OCI-LY3 (cell line): ENCODE measurements at regions not wholly inside any gene's neighbourhood (a gene's known extent, or its start where the extent isn't known, plus 50 kb on each side); places are given as distances from the start of the nearest gene placed in this dataset.

Source experiments
- H2AFZ ChIP-seq: fragments of 200-600, 300-600 bp; shearing (Covaris generic); 2 replicates; pipeline ENCODE4 v1.6.0; 2014; ENCODE audit warnings: antibody characterized with exemption, low read depth, low read length
- H3K27ac ChIP-seq: fragments of 200-600, 300-600 bp; sonication (generic); 2 replicates; pipeline ENCODE4 v1.5.1; 2014; ENCODE audit warnings: mild to moderate bottlenecking, low read length, moderate library complexity, mixed read lengths
- H3K27me3 ChIP-seq: fragments of 200-600, 300-600 bp; sonication (generic); 2 replicates; pipeline ENCODE4 v1.6.1; 2014; ENCODE audit warnings: low read depth, low read length, mixed read lengths
- H3K36me3 ChIP-seq: fragments of 200-600, 300-600 bp; sonication (generic); replicated peaks from 2 replicates; pipeline ENCODE3; 2014; ENCODE audit warnings: low read depth, low read length, mixed read lengths
- H3K4me1 ChIP-seq: fragments of 300-600, 200-600 bp; sonication (generic); 2 replicates; pipeline ENCODE4 v1.6.1; 2014; ENCODE audit warnings: low read length, mixed read lengths
- H3K4me2 ChIP-seq: fragments of 200-600, 300-600 bp; sonication (generic); 2 replicates; pipeline ENCODE4 v1.6.1; 2014; ENCODE audit warnings: low read length, mixed read lengths
- H3K4me3 ChIP-seq: fragments of 300-600, 200-600 bp; sonication (generic); 2 replicates; pipeline ENCODE4 v1.5.1; 2014; ENCODE audit warnings: antibody characterized with exemption, mild to moderate bottlenecking, low read length, moderate library complexity
- H3K79me2 ChIP-seq: fragments of 300-600, 200-600 bp; shearing (Covaris generic); 2 replicates; pipeline ENCODE4 v1.6.1; 2014; ENCODE audit warnings: mild to moderate bottlenecking, low read length, mixed read lengths
- H3K9ac ChIP-seq: fragments of 300-600, 200-600 bp; shearing (Covaris generic); 2 replicates; pipeline ENCODE4 v1.6.0; 2014; ENCODE audit warnings: mild to moderate bottlenecking, low read length, moderate library complexity
- H3K9me3 ChIP-seq: fragments of 200-600, 300-600 bp; shearing (Covaris generic); 2 replicates; pipeline ENCODE4 v1.6.1; 2014; ENCODE audit warnings: low read length, mixed read lengths; ENCODE audit not compliant: insufficient read depth
- H4K20me1 ChIP-seq: fragments of 200-600, 300-600 bp; sonication (generic); 2 replicates; pipeline ENCODE4 v1.6.1; 2016; ENCODE audit warnings: low read length, mixed read lengths; ENCODE audit not compliant: insufficient read depth
- CTCF ChIP-seq: fragments of 200-600, 300-600 bp; sonication (generic); IDR thresholded peaks from 2 replicates; pipeline ENCODE4 v1.5.1; 2014; ENCODE audit warnings: antibody characterized with exemption, low read length, low read depth
- EZH2phosphoT487 ChIP-seq: fragments of 200-600 bp; shearing (Covaris generic); IDR thresholded peaks from 2 replicates; pipeline ENCODE4 v1.6.1; 2018; ENCODE audit warnings: antibody characterized with exemption, mixed run types, low read depth

DNA sequence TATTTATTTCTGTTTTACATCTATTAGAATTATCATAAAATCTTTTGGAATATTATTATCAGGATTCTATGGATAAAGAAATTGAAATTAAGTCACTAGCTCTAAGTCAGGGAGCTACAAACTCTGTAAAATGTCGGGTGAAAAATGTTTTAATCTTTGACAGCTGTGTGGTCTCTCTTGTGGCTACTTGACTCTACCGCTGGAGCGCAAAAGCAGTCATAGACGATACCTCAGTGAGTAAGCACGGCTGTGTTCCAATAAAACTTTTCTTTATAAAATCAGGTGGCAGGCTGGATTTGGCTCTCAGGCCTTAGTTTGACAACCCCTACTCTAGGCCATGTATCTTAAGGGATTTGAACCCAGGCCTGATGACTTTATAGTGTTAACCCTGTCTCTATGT is 88.5 kb upstream of the PFN2 start:
- Histone ChIP-seq H3K4me1 (no peaks in the 10 kb centered on the region), H3K4me2 (no peak overlapping the region), H3K27me3 (no peaks in the 10 kb centered on the region), H2AFZ (no peak overlapping the region), H3K36me3 (no peaks in the 10 kb centered on the region), H3K4me3 (no peak overlapping the region), H4K20me1 (no peaks in the 10 kb centered on the region), H3K9me3 (no peaks in the 10 kb centered on the region), H3K79me2 (no peaks in the 10 kb centered on the region), H3K9ac (no peak overlapping the region), H3K27ac (no peak overlapping the region)
- no peak for TF ChIP-seq CTCF

DNA sequence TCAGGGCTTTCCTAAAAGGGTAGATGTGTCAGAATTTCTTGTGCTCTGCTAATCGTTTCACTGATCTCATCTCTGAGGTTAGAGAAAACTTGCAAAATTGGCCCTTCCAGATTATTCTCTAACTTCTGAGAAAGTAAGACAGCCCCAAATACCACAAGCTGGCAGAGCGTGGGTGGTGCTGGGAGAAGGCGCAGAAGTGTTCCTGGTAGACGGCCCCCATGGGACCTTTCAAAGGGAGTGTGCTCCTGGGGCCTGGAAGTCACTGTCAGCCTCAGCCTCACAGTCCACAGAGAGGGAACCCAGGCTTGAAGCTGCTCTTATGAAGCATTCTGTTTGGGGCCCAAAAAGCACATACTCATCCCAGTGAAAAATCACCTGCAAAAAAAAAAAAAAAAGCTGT is 86.5 kb upstream of the PFN2 start:
- H3K9ac ChIP-seq = no peak overlapping the region
- H4K20me1 ChIP-seq = no peaks in the 10 kb centered on the region
- H3K36me3 ChIP-seq = no peaks in the 10 kb centered on the region
- H3K27ac ChIP-seq = no peak overlapping the region
- H3K27me3 ChIP-seq = no peaks in the 10 kb centered on the region
- H3K4me2 ChIP-seq = no peak overlapping the region
- H2AFZ ChIP-seq = no peak overlapping the region
- H3K79me2 ChIP-seq = no peaks in the 10 kb centered on the region
- no peak for TF ChIP-seq CTCF
- no peak for TF ChIP-seq EZH2phosphoT487
- no peaks in the 10 kb centered on the region for H3K4me1 ChIP-seq
- no peaks in the 10 kb centered on the region for H3K9me3 ChIP-seq
- no peak overlapping the region for H3K4me3 ChIP-seq

DNA sequence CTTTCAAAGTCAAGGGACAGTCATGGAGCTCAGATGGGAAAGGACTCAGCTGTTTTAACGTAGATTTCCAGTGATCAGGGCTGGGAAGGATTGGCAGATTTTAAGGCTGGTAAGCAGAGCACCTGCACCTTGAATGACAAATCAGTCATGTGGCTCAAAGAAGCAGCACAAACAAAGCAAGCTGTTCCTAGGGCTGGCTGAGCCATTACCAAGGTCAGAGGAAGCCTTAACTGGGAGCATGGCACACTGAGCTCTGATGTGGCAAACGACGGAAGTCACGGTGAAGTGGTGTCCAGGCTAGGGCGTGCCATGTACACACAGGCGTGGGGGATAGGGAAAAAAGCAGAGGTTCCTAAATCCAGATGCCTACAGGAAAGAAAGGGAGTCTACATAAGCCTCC is 84.6 kb upstream of the PFN2 start:
- Histone ChIP-seq H3K27me3 (no peaks in the 10 kb centered on the region), H3K36me3 (no peaks in the 10 kb centered on the region), H3K27ac (no peak overlapping the region), H4K20me1 (no peaks in the 10 kb centered on the region), H3K4me1 (no peaks in the 10 kb centered on the region), H3K9me3 (no peaks in the 10 kb centered on the region), H3K9ac (no peak overlapping the region), H3K79me2 (no peaks in the 10 kb centered on the region), H3K4me3 (no peak overlapping the region), H3K4me2 (no peak overlapping the region), H2AFZ (no peak overlapping the region)
- TF ChIP-seq CTCF = no peak
- TF ChIP-seq EZH2phosphoT487 = no peak

DNA sequence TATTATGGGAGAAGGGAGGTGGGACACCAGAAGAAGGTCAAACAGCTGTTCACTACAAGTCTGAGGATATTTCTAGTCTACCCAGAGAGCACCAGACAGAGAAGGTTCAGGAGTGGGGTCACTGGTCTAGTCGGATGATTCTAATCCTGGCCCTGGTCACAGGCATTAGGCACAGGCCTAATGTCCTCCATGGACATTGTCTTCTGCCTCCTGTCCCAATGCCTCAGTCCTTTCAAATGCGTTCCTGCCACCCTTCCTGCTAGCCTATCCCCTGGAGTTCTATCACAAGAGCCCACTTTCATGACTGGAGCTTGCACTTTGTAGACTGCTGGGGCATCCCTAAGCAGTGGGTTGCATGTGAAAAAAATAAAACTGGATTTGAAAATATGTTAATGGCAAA is 83.9 kb upstream of the PFN2 start:
- Histone ChIP-seq H3K36me3 (no peaks in the 10 kb centered on the region), H3K9ac (no peak overlapping the region), H2AFZ (no peak overlapping the region), H3K79me2 (no peaks in the 10 kb centered on the region), H3K9me3 (no peaks in the 10 kb centered on the region), H3K4me1 (no peaks in the 10 kb centered on the region), H4K20me1 (no peaks in the 10 kb centered on the region), H3K27me3 (no peaks in the 10 kb centered on the region), H3K4me2 (no peak overlapping the region), H3K4me3 (no peak overlapping the region), H3K27ac (no peak overlapping the region)
- TF ChIP-seq EZH2phosphoT487 (no peak), CTCF (no peak)
